NOMO-1 (cell line): ENCODE measurements at regions not wholly inside any gene's neighbourhood (a gene's known extent, or its start where the extent isn't known, plus 50 kb on each side); places are given as distances from the start of the nearest gene placed in this dataset.
"Not testable (repeated sequence)": the region's sequence is repeated elsewhere in the genome, so short reads cannot be mapped to it uniquely, and the experiment has no call there.

Experiments used
- DNase-seq, 2 experiments: peaks; one replicate each; lab custom pipeline; 2025; ENCODE audit not compliant: unreplicated experiment in 2 of 2; lab: John Stamatoyannopoulos, UW

- no peak for DNase-seq
These were observed 474.5 kb upstream of the PODXL start for GRCh38 chr7:132030883-132031282.

GRCh38 chr7:132030086-132030568 is 473.7 kb upstream of the PODXL start:
- no peak for DNase-seq

- DNase-seq: no peak
These were observed 473.1 kb upstream of the PODXL start for GRCh38 chr7:132029369-132030085.

GRCh38 chr7:132028144-132028920 is 471.9 kb upstream of the PODXL start:
- DNase-seq: no peak

- DNase-seq: no peak
These were observed 467.9 kb upstream of the PODXL start for GRCh38 chr7:132024290-132024689.

GRCh38 chr7:132023466-132023865 is 467.0 kb upstream of the PODXL start:
- DNase-seq: no peak

GRCh38 chr7:132022188-132022587 is 465.8 kb upstream of the PODXL start:
- DNase-seq: no peak

GRCh38 chr7:132019703-132020102 is 463.3 kb upstream of the PODXL start:
- no peak for DNase-seq

GRCh38 chr7:132009778-132010177 is 453.4 kb upstream of the PODXL start:
- no peak for DNase-seq

GRCh38 chr7:132004529-132004928 is 448.1 kb upstream of the PODXL start:
- DNase-seq: no peak

GRCh38 chr7:132002343-132002968 is 446.0 kb upstream of the PODXL start:
- DNase-seq: no peak

- DNase-seq: no peak
These were observed 444.7 kb upstream of the PODXL start for GRCh38 chr7:132001146-132001545.

GRCh38 chr7:131999193-131999592 is 442.8 kb upstream of the PODXL start:
- DNase-seq: no peak

GRCh38 chr7:131995324-131995723 is 438.9 kb upstream of the PODXL start:
- no peak for DNase-seq

GRCh38 chr7:131981069-131981468 is 424.6 kb upstream of the PODXL start:
- DNase-seq: not testable (repeated sequence)

GRCh38 chr7:131978118-131978517 is 421.7 kb upstream of the PODXL start:
- not testable (repeated sequence) for DNase-seq

GRCh38 chr7:131976411-131976810 is 420.0 kb upstream of the PODXL start:
- no peak for DNase-seq

GRCh38 chr7:131974671-131975070 is 418.2 kb upstream of the PODXL start:
- DNase-seq: no peak

- no peak for DNase-seq
These were observed 415.8 kb upstream of the PODXL start for GRCh38 chr7:131972251-131972650.

- no peak for DNase-seq
These were observed 414.2 kb upstream of the PODXL start for GRCh38 chr7:131970602-131971001.

GRCh38 chr7:131969560-131969959 is 413.1 kb upstream of the PODXL start:
- no peak for DNase-seq
